ENCODE measurements at regions not wholly inside any gene's neighbourhood (a gene's known extent, or its start where the extent isn't known, plus 50 kb on each side); places are given as distances from the start of the nearest gene placed in this dataset.
"Not testable (repeated sequence)": the region's sequence is repeated elsewhere in the genome, so short reads cannot be mapped to it uniquely, and the experiment has no call there.

- Mint-ChIP-seq H3K4me3 (no peak overlapping the region), H3K36me3 (ENCODE audit: low read depth) (no peaks in the 10 kb centered on the region), H3K4me1 (ENCODE audit: low read depth) (peaks cover 9% of the 10 kb centered on the region), H3K27me3 (ENCODE audit: insufficient read depth) (no peaks in the 10 kb centered on the region; the same call in 1 of the 2 replicates), H3K27ac (no peak overlapping the region), H3K9me3 (no peaks in the 10 kb centered on the region)
- no peak for TF ChIP-seq CTCF (IDR thresholded peaks at IDR 0.05)
- DNase-seq, result no peak
Measured at GRCh38 chr5:142239394-142240159, 85.2 kb downstream of the SPRY4 start.

- Mint-ChIP-seq H3K27ac (no peak overlapping the region), H3K36me3 (ENCODE audit: low read depth) (no peaks in the 10 kb centered on the region; the same call in 1 of the 2 replicates), H3K9me3 (no peaks in the 10 kb centered on the region), H3K27me3 (ENCODE audit: insufficient read depth) (peaks cover 6% of the 10 kb centered on the region), H3K4me1 (ENCODE audit: low read depth) (no peaks in the 10 kb centered on the region), H3K4me3 (no peak overlapping the region)
- TF ChIP-seq CTCF (IDR thresholded peaks at IDR 0.05), result no peak
- no peak for DNase-seq
Measured at GRCh38 chr5:142237707-142238106, 87.1 kb downstream of the SPRY4 start.

- H3K4me3 Mint-ChIP-seq; H3K27me3 Mint-ChIP-seq (ENCODE audit: insufficient read depth); H3K9me3 Mint-ChIP-seq; DNase-seq; H3K4me1 Mint-ChIP-seq (ENCODE audit: low read depth); H3K36me3 Mint-ChIP-seq (ENCODE audit: low read depth); H3K27ac Mint-ChIP-seq: not testable (repeated sequence)
Measured at GRCh38 chr5:142236673-142237290, 88.0 kb downstream of the SPRY4 start.

- Mint-ChIP-seq H3K36me3 (ENCODE audit: low read depth) (no peaks in the 10 kb centered on the region; the same call in 1 of the 2 replicates), H3K9me3 (no peaks in the 10 kb centered on the region), H3K27ac (no peak overlapping the region), H3K4me1 (ENCODE audit: low read depth) (no peaks in the 10 kb centered on the region), H3K27me3 (ENCODE audit: insufficient read depth) (peaks cover 7% of the 10 kb centered on the region), H3K4me3 (no peak overlapping the region)
- DNase-seq, result no peak
- no peak for TF ChIP-seq CTCF (IDR thresholded peaks at IDR 0.05)
Measured at GRCh38 chr5:142235870-142236672, 88.8 kb downstream of the SPRY4 start.

GRCh38 chr5:142235050-142235797, 89.6 kb downstream of the SPRY4 start:
- H3K4me3 Mint-ChIP-seq, result no peak overlapping the region
- TF ChIP-seq CTCF (IDR thresholded peaks at IDR 0.05), result no peak
- DNase-seq, result no peak
- no peak overlapping the region for H3K27ac Mint-ChIP-seq
- H3K27me3 Mint-ChIP-seq (ENCODE audit: insufficient read depth), result peaks cover 8% of the 10 kb centered on the region
- no peaks in the 10 kb centered on the region for H3K9me3 Mint-ChIP-seq
- H3K4me1 Mint-ChIP-seq (ENCODE audit: low read depth), result no peaks in the 10 kb centered on the region
- H3K36me3 Mint-ChIP-seq (ENCODE audit: low read depth), result no peaks in the 10 kb centered on the region; the same call in 1 of the 2 replicates

Data from HFFc6 (cell line).